ENCODE measurements at regions not wholly inside any gene's neighbourhood (a gene's known extent, or its start where the extent isn't known, plus 50 kb on each side); places are given as distances from the start of the nearest gene placed in this dataset.
"Not testable (repeated sequence)": the region's sequence is repeated elsewhere in the genome, so short reads cannot be mapped to it uniquely, and the experiment has no call there.

GRCh38 chr3:27614592-27614991 is 107.5 kb downstream of the EOMES start:
- no CpG with 5 or more reads among the region's 4 CpGs for WGBS (ENCODE audit: insufficient coverage, insufficient read length)
- H3K4me1 ChIP-seq (ENCODE audit: control insufficient read depth, insufficient read depth, low read length) = no peaks in the 10 kb centered on the region
- H3K9me3 ChIP-seq (ENCODE audit: control insufficient read depth, insufficient read depth, low read length) = no peaks in the 10 kb centered on the region
- H3K36me3 ChIP-seq (ENCODE audit: control insufficient read depth, insufficient read depth, low read length) = no peaks in the 10 kb centered on the region
- no peak for DNase-seq (ENCODE audit: low read depth, low spot score)
- H3K4me3 ChIP-seq (ENCODE audit: low read length) = no peak overlapping the region
- no peak overlapping the region for H3K27ac ChIP-seq (ENCODE audit: low read length)
- no peaks in the 10 kb centered on the region for H3K27me3 ChIP-seq (ENCODE audit: control insufficient read depth, insufficient read depth, low read length)

- Histone ChIP-seq H3K4me1 (ENCODE audit: control insufficient read depth, insufficient read depth, low read length) (no peaks in the 10 kb centered on the region), H3K9me3 (ENCODE audit: control insufficient read depth, insufficient read depth, low read length) (no peaks in the 10 kb centered on the region), H3K27ac (ENCODE audit: low read length) (no peak overlapping the region), H3K27me3 (ENCODE audit: control insufficient read depth, insufficient read depth, low read length) (no peaks in the 10 kb centered on the region), H3K4me3 (ENCODE audit: low read length) (no peak overlapping the region), H3K36me3 (ENCODE audit: control insufficient read depth, insufficient read depth, low read length) (no peaks in the 10 kb centered on the region)
- DNase-seq (ENCODE audit: low read depth, low spot score) = no peak
- no CpG with 5 or more reads among the region's 2 CpGs for WGBS (ENCODE audit: insufficient coverage, insufficient read length)
Measured at GRCh38 chr3:27613846-27614500, 108.2 kb downstream of the EOMES start.

GRCh38 chr3:27610800-27611525 is 111.2 kb downstream of the EOMES start:
- Histone ChIP-seq H3K27me3 (ENCODE audit: control insufficient read depth, insufficient read depth, low read length) (no peaks in the 10 kb centered on the region), H3K9me3 (ENCODE audit: control insufficient read depth, insufficient read depth, low read length) (no peaks in the 10 kb centered on the region), H3K4me3 (ENCODE audit: low read length) (no peak overlapping the region), H3K4me1 (ENCODE audit: control insufficient read depth, insufficient read depth, low read length) (no peaks in the 10 kb centered on the region), H3K36me3 (ENCODE audit: control insufficient read depth, insufficient read depth, low read length) (no peaks in the 10 kb centered on the region), H3K27ac (ENCODE audit: low read length) (no peak overlapping the region)
- no CpG with 5 or more reads among the region's 8 CpGs for WGBS (ENCODE audit: insufficient coverage, insufficient read length)
- no peak for DNase-seq (ENCODE audit: low read depth, low spot score)

DNA sequence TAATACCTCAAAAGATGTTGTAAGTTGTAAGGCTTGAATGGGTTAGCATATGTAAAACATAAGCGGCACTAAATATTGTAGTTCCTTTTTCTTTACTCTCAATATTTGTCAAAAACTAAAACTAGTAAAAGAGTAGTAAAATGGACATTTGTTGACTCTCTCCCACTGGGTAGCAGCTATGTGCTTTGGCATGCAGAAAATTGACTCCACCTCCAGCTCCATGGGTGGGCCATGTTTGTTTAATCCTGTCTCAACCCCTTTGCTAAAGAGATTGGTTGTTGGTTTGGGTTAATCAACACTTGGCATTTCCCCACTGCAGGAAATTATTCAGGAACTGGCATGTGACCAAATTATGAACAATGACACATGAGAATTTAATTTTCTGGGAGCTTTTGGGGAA is 114.8 kb downstream of the EOMES start:
- Histone ChIP-seq H3K4me1 (ENCODE audit: control insufficient read depth, insufficient read depth, low read length) (no peaks in the 10 kb centered on the region), H3K27ac (ENCODE audit: low read length) (no peak overlapping the region)
- no CpG with 5 or more reads among the region's 1 CpG for WGBS (ENCODE audit: insufficient coverage, insufficient read length)

GRCh38 chr3:27606537-27606936 is 115.6 kb downstream of the EOMES start:
- no peaks in the 10 kb centered on the region for H3K4me1 ChIP-seq (ENCODE audit: control insufficient read depth, insufficient read depth, low read length)
- DNase-seq (ENCODE audit: low read depth, low spot score) = no peak
- no peak overlapping the region for H3K4me3 ChIP-seq (ENCODE audit: low read length)
- no peak overlapping the region for H3K27ac ChIP-seq (ENCODE audit: low read length)
- H3K27me3 ChIP-seq (ENCODE audit: control insufficient read depth, insufficient read depth, low read length) = no peaks in the 10 kb centered on the region
- H3K9me3 ChIP-seq (ENCODE audit: control insufficient read depth, insufficient read depth, low read length) = no peaks in the 10 kb centered on the region
- WGBS (ENCODE audit: insufficient coverage, insufficient read length) = no CpG with 5 or more reads among the region's 3 CpGs
- no peaks in the 10 kb centered on the region for H3K36me3 ChIP-seq (ENCODE audit: control insufficient read depth, insufficient read depth, low read length)

More for the DNA sequence above, 114.8 kb downstream of the EOMES start:
- no peaks in the 10 kb centered on the region for H3K36me3 ChIP-seq (ENCODE audit: control insufficient read depth, insufficient read depth, low read length)
- no peaks in the 10 kb centered on the region for H3K27me3 ChIP-seq (ENCODE audit: control insufficient read depth, insufficient read depth, low read length)
- H3K9me3 ChIP-seq (ENCODE audit: control insufficient read depth, insufficient read depth, low read length) = no peaks in the 10 kb centered on the region
- DNase-seq (ENCODE audit: low read depth, low spot score) = no peak
- H3K4me3 ChIP-seq (ENCODE audit: low read length) = no peak overlapping the region

DNA sequence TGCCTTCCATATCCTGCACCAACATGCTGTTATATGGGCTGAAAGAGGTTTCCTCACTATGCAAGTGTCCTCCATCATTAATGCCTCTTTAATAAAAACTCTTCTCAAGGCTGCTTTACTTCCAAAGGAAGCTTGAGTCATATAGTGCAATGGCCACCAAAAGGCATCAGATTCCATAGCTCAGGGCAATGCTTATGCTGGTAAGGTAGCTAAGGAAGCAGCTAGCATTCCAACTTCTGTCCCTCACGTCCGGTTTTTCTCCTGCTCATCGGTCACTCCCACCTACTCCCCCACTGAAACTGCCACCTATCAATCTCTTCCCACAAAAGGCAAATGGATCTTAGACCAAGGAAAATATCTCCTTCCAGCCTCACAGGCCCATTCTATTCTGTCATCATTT is 117.1 kb upstream of the SLC4A7 start:
- H3K36me3 ChIP-seq (ENCODE audit: control insufficient read depth, insufficient read depth, low read length); H3K27me3 ChIP-seq (ENCODE audit: control insufficient read depth, insufficient read depth, low read length); H3K4me1 ChIP-seq (ENCODE audit: control insufficient read depth, insufficient read depth, low read length); DNase-seq (ENCODE audit: low read depth, low spot score); H3K4me3 ChIP-seq (ENCODE audit: low read length); H3K27ac ChIP-seq (ENCODE audit: low read length); H3K9me3 ChIP-seq (ENCODE audit: control insufficient read depth, insufficient read depth, low read length): not testable (repeated sequence)
- WGBS (ENCODE audit: insufficient coverage, insufficient read length) = no CpG with 5 or more reads among the region's 3 CpGs

- WGBS (ENCODE audit: insufficient coverage, insufficient read length) = no CpG with 5 or more reads among the region's 7 CpGs
- DNase-seq (ENCODE audit: low read depth, low spot score); H3K36me3 ChIP-seq (ENCODE audit: control insufficient read depth, insufficient read depth, low read length); H3K27ac ChIP-seq (ENCODE audit: low read length); H3K4me3 ChIP-seq (ENCODE audit: low read length); H3K4me1 ChIP-seq (ENCODE audit: control insufficient read depth, insufficient read depth, low read length); H3K9me3 ChIP-seq (ENCODE audit: control insufficient read depth, insufficient read depth, low read length); H3K27me3 ChIP-seq (ENCODE audit: control insufficient read depth, insufficient read depth, low read length): not testable (repeated sequence)
Measured at GRCh38 chr3:27599741-27600140, 115.6 kb upstream of the SLC4A7 start.

- no CpG with 5 or more reads among the region's 1 CpG for WGBS (ENCODE audit: insufficient coverage, insufficient read length)
- Histone ChIP-seq H3K27me3 (ENCODE audit: control insufficient read depth, insufficient read depth, low read length) (no peaks in the 10 kb centered on the region), H3K4me3 (ENCODE audit: low read length) (no peak overlapping the region), H3K36me3 (ENCODE audit: control insufficient read depth, insufficient read depth, low read length) (no peaks in the 10 kb centered on the region), H3K4me1 (ENCODE audit: control insufficient read depth, insufficient read depth, low read length) (no peaks in the 10 kb centered on the region), H3K27ac (ENCODE audit: low read length) (no peak overlapping the region), H3K9me3 (ENCODE audit: control insufficient read depth, insufficient read depth, low read length) (no peaks in the 10 kb centered on the region)
- DNase-seq (ENCODE audit: low read depth, low spot score) = no peak
Measured at GRCh38 chr3:27596921-27597320, 112.7 kb upstream of the SLC4A7 start.

DNA sequence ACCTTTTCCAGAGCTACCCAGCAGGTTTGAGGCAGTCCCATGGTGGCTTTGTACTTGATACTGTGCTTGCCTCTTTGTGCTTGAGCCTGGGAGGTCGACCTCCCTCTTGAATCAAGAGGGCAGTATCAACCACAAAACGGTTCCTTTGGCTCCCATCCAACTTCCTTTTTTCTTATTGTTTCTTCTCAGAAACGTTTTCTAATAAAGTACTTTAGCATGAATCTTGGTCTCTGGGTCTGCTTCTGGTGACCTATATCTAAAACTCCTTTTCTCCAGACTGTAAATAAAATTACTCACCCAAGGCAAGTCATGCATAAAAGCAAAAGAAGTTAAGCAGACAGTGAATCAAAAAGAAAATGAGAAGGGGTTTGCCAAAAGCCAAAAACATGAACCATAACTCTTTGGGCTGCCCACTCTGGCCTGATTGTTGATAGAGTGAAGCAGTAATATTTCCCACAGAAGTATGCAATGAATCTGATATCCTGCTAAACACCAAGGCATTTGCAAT is 112.2 kb upstream of the SLC4A7 start:
- no CpG with 5 or more reads among the region's 3 CpGs for WGBS (ENCODE audit: insufficient coverage, insufficient read length)
- no peaks in the 10 kb centered on the region for H3K36me3 ChIP-seq (ENCODE audit: control insufficient read depth, insufficient read depth, low read length)
- H3K4me3 ChIP-seq (ENCODE audit: low read length) = no peak overlapping the region
- H3K27ac ChIP-seq (ENCODE audit: low read length) = no peak overlapping the region
- DNase-seq (ENCODE audit: low read depth, low spot score) = no peak
- no peaks in the 10 kb centered on the region for H3K4me1 ChIP-seq (ENCODE audit: control insufficient read depth, insufficient read depth, low read length)
- no peaks in the 10 kb centered on the region for H3K27me3 ChIP-seq (ENCODE audit: control insufficient read depth, insufficient read depth, low read length)
- H3K9me3 ChIP-seq (ENCODE audit: control insufficient read depth, insufficient read depth, low read length) = no peaks in the 10 kb centered on the region

DNA sequence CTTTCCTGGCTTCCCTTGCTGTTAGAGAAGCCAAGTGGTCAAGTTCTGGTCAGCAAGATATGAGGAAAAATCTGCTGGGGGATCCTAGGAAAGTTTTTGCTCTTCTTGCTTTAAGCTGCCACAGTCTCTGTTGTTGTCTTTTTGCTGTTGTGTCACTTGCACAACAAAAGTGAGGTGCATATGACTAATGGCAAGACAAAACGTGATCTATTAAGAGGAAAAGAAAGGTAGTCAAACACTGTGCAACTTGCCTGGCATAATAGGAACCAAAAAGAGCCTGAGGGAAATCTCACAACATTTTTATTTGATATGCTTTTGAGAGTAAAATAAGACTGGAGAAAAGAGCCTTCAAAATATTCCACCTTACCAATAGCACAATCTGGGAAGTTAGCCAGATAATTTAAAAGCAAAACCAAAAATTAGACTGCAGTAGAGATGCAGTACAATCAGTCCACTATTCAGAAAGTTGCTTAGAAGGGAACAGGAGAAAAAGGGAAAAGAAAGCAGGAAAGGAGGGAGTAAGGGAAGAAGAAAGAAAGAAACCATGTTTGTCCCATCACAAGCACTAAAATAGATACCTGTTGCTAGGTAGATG is 110.0 kb upstream of the SLC4A7 start:
- no peaks in the 10 kb centered on the region for H3K9me3 ChIP-seq (ENCODE audit: control insufficient read depth, insufficient read depth, low read length)
- H3K36me3 ChIP-seq (ENCODE audit: control insufficient read depth, insufficient read depth, low read length) = no peaks in the 10 kb centered on the region
- H3K27ac ChIP-seq (ENCODE audit: low read length) = no peak overlapping the region
- DNase-seq (ENCODE audit: low read depth, low spot score) = no peak
- no peaks in the 10 kb centered on the region; the same call in 1 of the 2 replicates for H3K4me1 ChIP-seq (ENCODE audit: control insufficient read depth, insufficient read depth, low read length)
- no peak overlapping the region for H3K4me3 ChIP-seq (ENCODE audit: low read length)
- no peaks in the 10 kb centered on the region for H3K27me3 ChIP-seq (ENCODE audit: control insufficient read depth, insufficient read depth, low read length)
- WGBS (ENCODE audit: insufficient coverage, insufficient read length) = no CpG with 5 or more reads among the region's 1 CpG
